ENCODE measurements at regions not wholly inside any gene's neighbourhood (a gene's known extent, or its start where the extent isn't known, plus 50 kb on each side); places are given as distances from the start of the nearest gene placed in this dataset.

- TF ChIP-seq EZH2 (IDR thresholded peaks at IDR 0.05; ENCODE audit: low read length, missing control alignments), result no peak
- no peak for TF ChIP-seq CTCF (conservative IDR thresholded peaks at IDR 0.05 in 1 of 2, IDR thresholded peaks at IDR 0.05 in 1 of 2; ENCODE audit: low read depth in 1 of 2, low read length in 2 of 2)
Measured at GRCh38 chr2:123901256-123901655, 123.8 kb upstream of the CNTNAP5 start.
